Peyer's patch (tissue), 4 donors: ENCODE measurements at regions not wholly inside any gene's neighbourhood (a gene's known extent, or its start where the extent isn't known, plus 50 kb on each side); places are given as distances from the start of the nearest gene placed in this dataset.

ENCODE experiments used
- DNase-seq, 3 donors: peaks; one replicate each; pipeline ENCODE4 v3.0.0-alpha.2; 2017 to 2019
- H3K27ac ChIP-seq, 4 donors: fragments of 200-600 bp; sonication (generic); one replicate each; pipeline ENCODE4 v1.5.1; 2016 to 2019
- H3K27me3 ChIP-seq, 2 donors: fragments of 200-600 bp; sonication (generic); one replicate each; pipeline ENCODE4 v1.5.1; 2019
- H3K36me3 ChIP-seq, 3 donors: fragments of 200-600 bp; sonication (generic); one replicate each; pipeline ENCODE4 v1.5.1; 2016 to 2019
- H3K4me1 ChIP-seq, 4 donors: fragments of 200-600 bp; sonication (generic); one replicate each; pipeline ENCODE4 v1.5.1; 2016 to 2019
- H3K4me3 ChIP-seq, 4 donors: fragments of 200-600 bp; sonication (generic); 1 replicate in 3 of 4; 2 replicates in 1 of 4; pipeline ENCODE4 v1.5.1; 2016 to 2019; ENCODE audit warnings: mild to moderate bottlenecking in 1 of 4
- H3K9me3 ChIP-seq, 4 donors: fragments of 200-600 bp; sonication (generic); one replicate each; pipeline ENCODE4 v1.5.1; 2016 to 2019; ENCODE audit warnings: mild to moderate bottlenecking in 1 of 4
- POLR2A ChIP-seq, 2 donors: fragments of 450-650 bp; IDR thresholded peaks; one replicate each; pipeline ENCODE4 v1.5.1; 2017; ENCODE audit warnings: antibody characterized with exemption in 2 of 2, mild to moderate bottlenecking in 2 of 2, moderate library complexity in 2 of 2
- TF ChIP-seq, protein P1 (sequence below), 6 experiments: fragments of 450-650 bp in 4 of 6; fragments of 200-600 bp in 2 of 6; sonication (generic) in 1 of 6; IDR thresholded peaks; one replicate each; pipeline ENCODE4 v1.5.1; 2017 to 2019; ENCODE audit warnings: antibody characterized with exemption in 6 of 6, mild to moderate bottlenecking in 3 of 6, moderate library complexity in 1 of 6

- H3K36me3 ChIP-seq = no peaks in the 10 kb centered on the region
- no peaks in the 10 kb centered on the region for H3K4me1 ChIP-seq
- H3K27me3 ChIP-seq = no peaks in the 10 kb centered on the region
- TF ChIP-seq POLR2A (IDR thresholded peaks at IDR 0.05) = no peak
- TF ChIP-seq, protein P1, sequence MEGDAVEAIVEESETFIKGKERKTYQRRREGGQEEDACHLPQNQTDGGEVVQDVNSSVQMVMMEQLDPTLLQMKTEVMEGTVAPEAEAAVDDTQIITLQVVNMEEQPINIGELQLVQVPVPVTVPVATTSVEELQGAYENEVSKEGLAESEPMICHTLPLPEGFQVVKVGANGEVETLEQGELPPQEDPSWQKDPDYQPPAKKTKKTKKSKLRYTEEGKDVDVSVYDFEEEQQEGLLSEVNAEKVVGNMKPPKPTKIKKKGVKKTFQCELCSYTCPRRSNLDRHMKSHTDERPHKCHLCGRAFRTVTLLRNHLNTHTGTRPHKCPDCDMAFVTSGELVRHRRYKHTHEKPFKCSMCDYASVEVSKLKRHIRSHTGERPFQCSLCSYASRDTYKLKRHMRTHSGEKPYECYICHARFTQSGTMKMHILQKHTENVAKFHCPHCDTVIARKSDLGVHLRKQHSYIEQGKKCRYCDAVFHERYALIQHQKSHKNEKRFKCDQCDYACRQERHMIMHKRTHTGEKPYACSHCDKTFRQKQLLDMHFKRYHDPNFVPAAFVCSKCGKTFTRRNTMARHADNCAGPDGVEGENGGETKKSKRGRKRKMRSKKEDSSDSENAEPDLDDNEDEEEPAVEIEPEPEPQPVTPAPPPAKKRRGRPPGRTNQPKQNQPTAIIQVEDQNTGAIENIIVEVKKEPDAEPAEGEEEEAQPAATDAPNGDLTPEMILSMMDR (IDR thresholded peaks at IDR 0.05) = no peak
- no peak overlapping the region for H3K27ac ChIP-seq
- H3K4me3 ChIP-seq = no peak overlapping the region
- H3K9me3 ChIP-seq = no peaks in the 10 kb centered on the region
- no peak for DNase-seq
Observed at GRCh38 chr18:50458366-50458765, 83.5 kb downstream of the SKA1 start.

GRCh38 chr18:50458796-50459195, 84.0 kb downstream of the SKA1 start:
- Histone ChIP-seq H3K4me3 (no peak overlapping the region), H3K27ac (no peak overlapping the region), H3K4me1 (no peaks in the 10 kb centered on the region), H3K36me3 (no peaks in the 10 kb centered on the region), H3K27me3 (no peaks in the 10 kb centered on the region), H3K9me3 (no peaks in the 10 kb centered on the region)
- DNase-seq = no peak
- no peak for TF ChIP-seq POLR2A (IDR thresholded peaks at IDR 0.05)
- TF ChIP-seq, protein P1 (IDR thresholded peaks at IDR 0.05) = peak in 1 of 6 experiments; percentile 4

- H3K27me3 ChIP-seq = no peaks in the 10 kb centered on the region
- no peaks in the 10 kb centered on the region for H3K36me3 ChIP-seq
- H3K27ac ChIP-seq = no peak overlapping the region
- H3K4me3 ChIP-seq = no peak overlapping the region
- H3K4me1 ChIP-seq = no peaks in the 10 kb centered on the region
- TF ChIP-seq POLR2A (IDR thresholded peaks at IDR 0.05) = no peak
- TF ChIP-seq, protein P1 (IDR thresholded peaks at IDR 0.05) = no peak
- DNase-seq = no peak
- no peaks in the 10 kb centered on the region for H3K9me3 ChIP-seq
Observed at GRCh38 chr18:50460062-50460461, 85.2 kb downstream of the SKA1 start.

GRCh38 chr18:50460716-50461115, 85.9 kb downstream of the SKA1 start:
- H3K4me3 ChIP-seq = no peak overlapping the region
- no peaks in the 10 kb centered on the region for H3K9me3 ChIP-seq
- H3K4me1 ChIP-seq = no peaks in the 10 kb centered on the region
- TF ChIP-seq, protein P1 (IDR thresholded peaks at IDR 0.05) = no peak
- no peak for TF ChIP-seq POLR2A (IDR thresholded peaks at IDR 0.05)
- no peaks in the 10 kb centered on the region for H3K27me3 ChIP-seq
- no peak overlapping the region for H3K27ac ChIP-seq
- no peaks in the 10 kb centered on the region for H3K36me3 ChIP-seq
- no peak for DNase-seq

DNA sequence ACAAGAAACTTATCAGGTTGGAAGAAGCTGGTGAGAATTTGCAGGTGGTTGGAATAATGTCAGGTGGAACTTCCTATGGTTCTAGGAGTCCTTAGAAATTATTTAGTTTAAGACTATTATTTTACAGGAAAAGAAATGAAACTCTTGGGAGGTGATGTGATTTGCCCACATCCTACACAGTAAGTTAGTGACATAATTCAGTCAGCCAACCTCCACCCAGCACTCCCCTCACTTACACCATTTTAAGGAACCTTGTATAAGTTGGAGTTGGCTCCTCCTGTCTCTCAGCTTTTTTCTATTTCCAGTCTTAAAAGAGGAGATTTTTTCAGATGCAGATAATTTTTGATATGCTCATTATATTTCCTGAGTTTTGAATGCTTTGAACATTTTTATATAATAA, 86.4 kb downstream of the SKA1 start:
- no peak for DNase-seq
- TF ChIP-seq, protein P1 (IDR thresholded peaks at IDR 0.05) = no peak
- TF ChIP-seq POLR2A (IDR thresholded peaks at IDR 0.05) = no peak
- Histone ChIP-seq H3K27me3 (no peaks in the 10 kb centered on the region), H3K9me3 (no peaks in the 10 kb centered on the region), H3K36me3 (no peaks in the 10 kb centered on the region), H3K27ac (no peak overlapping the region), H3K4me1 (no peaks in the 10 kb centered on the region), H3K4me3 (no peak overlapping the region)
